Coronary artery (tissue), 2 donors: ENCODE measurements at regions not wholly inside any gene's neighbourhood (a gene's known extent, or its start where the extent isn't known, plus 50 kb on each side); places are given as distances from the start of the nearest gene placed in this dataset.

Source experiments
- DNase-seq: peaks from one replicate; pipeline ENCODE4 v3.0.0-alpha.2; 2017; ENCODE audit warnings: low spot score
- H3K27ac ChIP-seq, 2 donors: fragments of 200-600 bp; sonication (generic); one replicate each; pipeline ENCODE4 v1.5.1; 2016 to 2019
- H3K4me3 ChIP-seq: fragments of 200-600 bp; sonication (generic); 2 replicates; pipeline ENCODE4 v1.5.1; 2016; ENCODE audit warnings: mild to moderate bottlenecking, moderate library complexity
- CTCF ChIP-seq: fragments of 200-600 bp; sonication (generic); IDR thresholded peaks from one replicate; pipeline ENCODE4 v1.5.1; 2019; ENCODE audit warnings: antibody characterized with exemption

DNA sequence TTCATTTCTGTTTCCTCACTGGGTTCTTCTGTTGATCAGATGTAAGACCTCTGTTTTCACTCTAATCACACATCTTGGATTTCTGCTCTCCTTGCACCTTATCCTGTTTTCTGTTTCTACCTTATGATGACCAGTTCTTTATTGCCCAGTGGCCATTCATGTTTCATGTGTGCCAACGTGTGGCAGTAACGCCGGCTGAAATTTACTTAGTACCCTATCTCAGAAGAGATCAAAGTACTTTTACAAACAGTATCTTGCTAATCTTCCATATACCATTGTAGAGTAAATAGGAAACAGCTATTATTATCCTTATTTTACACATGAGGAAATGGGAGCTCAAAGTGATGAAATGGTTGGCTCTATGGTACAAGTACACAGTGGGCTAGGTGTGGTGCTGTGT lies 74.0 kb downstream of the GATA3 start:
- H3K27ac ChIP-seq, result no peak overlapping the region
- H3K4me3 ChIP-seq, result no peak overlapping the region
- TF ChIP-seq CTCF, result no peak

DNA sequence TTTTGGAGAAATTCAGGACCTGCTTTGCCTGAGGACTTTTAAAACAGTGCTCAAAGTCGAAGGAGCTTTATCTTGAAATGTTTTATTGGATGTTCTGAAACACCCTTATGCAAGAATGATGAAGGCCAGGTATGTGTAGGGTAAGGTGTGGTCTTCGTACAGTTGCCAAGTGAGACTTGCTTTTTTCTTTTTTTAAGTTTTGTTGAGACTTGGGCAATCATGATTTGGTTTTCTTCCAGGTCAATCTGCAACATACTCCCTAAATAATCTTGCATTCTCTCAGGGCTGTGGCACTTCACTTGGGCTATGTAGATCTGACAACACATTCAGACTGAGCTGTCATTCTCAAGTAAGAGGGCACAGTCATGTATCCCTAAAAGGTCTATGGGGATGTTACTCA lies 75.0 kb downstream of the GATA3 start:
- TF ChIP-seq CTCF, result no peak
- Histone ChIP-seq H3K27ac (no peak overlapping the region), H3K4me3 (no peak overlapping the region)
- DNase-seq, result no peak

More for the DNA sequence above, 74.0 kb downstream of the GATA3 start:
- DNase-seq, result no peak

DNA sequence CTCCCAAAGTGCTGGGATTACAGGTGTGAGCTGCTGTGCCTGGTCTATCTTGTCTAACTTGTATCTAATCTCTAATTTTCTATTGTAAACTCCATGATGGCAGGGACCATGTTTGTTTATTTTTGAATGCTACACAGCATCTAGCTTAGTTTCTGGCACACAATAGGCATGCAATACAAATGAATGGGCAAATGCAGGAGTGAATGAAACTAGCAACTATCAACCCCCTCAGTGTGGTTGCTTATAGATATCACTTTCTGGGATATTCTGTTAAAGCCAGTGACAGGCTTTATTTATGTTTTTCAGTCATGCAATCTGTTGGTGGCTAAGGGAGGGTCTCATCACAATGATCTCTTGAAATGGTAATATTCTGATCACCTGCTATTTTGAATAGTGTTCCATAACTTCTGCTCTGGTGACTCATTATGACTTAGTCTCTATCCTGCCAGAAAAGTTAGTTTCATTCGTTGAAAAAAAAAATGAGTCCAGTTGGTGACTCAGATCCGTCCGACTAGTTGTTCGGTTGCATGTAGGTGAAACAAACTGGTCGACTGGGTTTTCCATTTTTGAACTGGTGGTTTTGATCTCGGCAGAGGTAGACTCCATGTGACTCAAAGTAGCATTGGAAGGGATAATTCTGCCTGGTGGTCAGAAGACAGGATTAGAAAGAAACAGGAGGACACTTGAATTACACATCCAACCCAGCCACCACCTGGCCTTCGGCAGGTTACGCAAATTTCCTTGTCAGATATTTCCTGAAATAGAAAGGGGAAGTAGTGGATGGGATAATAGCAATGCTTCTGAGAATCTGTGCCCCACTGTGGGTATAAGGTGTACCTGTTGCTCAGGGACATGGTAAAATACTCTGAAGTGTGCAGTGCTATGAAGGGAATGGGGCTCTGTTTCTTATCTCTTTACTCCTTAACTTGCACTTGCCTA lies 76.8 kb downstream of the GATA3 start:
- no peak for TF ChIP-seq CTCF
- H3K27ac ChIP-seq, result no peak overlapping the region
- DNase-seq, result no peak
- no peak overlapping the region for H3K4me3 ChIP-seq

- no peak for TF ChIP-seq CTCF
- no peak for DNase-seq
- Histone ChIP-seq H3K27ac (no peak overlapping the region), H3K4me3 (no peak overlapping the region)
These were observed 78.7 kb downstream of the GATA3 start for GRCh38 chr10:8133146-8133545.

DNA sequence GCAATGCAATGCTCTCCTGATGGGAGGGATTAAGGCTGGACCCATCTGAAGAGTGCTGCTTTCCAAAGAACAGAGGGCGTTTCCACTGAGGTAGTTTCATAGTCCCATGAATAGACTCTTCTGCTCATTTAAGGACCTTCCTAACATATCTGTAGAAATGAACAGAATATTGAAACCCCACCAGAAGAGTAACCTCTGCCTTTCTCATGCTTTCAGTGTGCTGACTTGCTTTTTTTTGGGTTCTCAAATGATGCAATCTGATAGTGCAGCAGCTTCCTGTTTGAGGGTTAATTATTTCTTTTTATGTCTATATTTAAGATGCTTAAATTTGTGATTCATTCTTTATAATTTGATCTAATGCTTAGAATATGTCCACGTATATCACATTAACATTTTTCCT lies 82.2 kb downstream of the GATA3 start:
- DNase-seq, result no peak
- Histone ChIP-seq H3K27ac (no peak overlapping the region), H3K4me3 (no peak overlapping the region)
- TF ChIP-seq CTCF, result no peak

GRCh38 chr10:8137272-8137681 lies 82.8 kb downstream of the GATA3 start:
- DNase-seq, result no peak
- no peak overlapping the region for H3K4me3 ChIP-seq
- no peak for TF ChIP-seq CTCF
- H3K27ac ChIP-seq, result no peak overlapping the region

- no peak for DNase-seq
- Histone ChIP-seq H3K27ac (no peak overlapping the region), H3K4me3 (no peak overlapping the region)
- no peak for TF ChIP-seq CTCF
These were observed 83.2 kb downstream of the GATA3 start for GRCh38 chr10:8137726-8138125.
